Activated CD4-positive, alpha-beta memory T cell treated with anti-CD3 and anti-CD28 coated beads, Interleukin-2, amount 10 ng/mL, durations not matched to agents 7 days and 5 days (primary cell): ENCODE measurements at regions not wholly inside any gene's neighbourhood (a gene's known extent, or its start where the extent isn't known, plus 50 kb on each side); places are given as distances from the start of the nearest gene placed in this dataset.

Source experiments
- CTCF ChIA-PET: fragments of 350-600 bp; sonication (Branson Sonifier 250); formaldehyde crosslinking; loops from one replicate; lab custom pipeline; 2021; ENCODE audit warnings: antibody characterized with exemption, inconsistent platforms; lab: Charles Lee
- POLR2A ChIA-PET: fragments of 350-600 bp; sonication (Branson Sonifier 250); formaldehyde crosslinking; loops from one replicate; lab custom pipeline; 2021; ENCODE audit warnings: antibody characterized with exemption; lab: Charles Lee
- DNase-seq: peaks from one replicate; pipeline ENCODE4 v3.0.0-alpha.2; 2020
- H3K27ac Mint-ChIP-seq: one replicate; pipeline ENCODE4 v1.8.0; 2021; ENCODE audit warnings: mild to moderate bottlenecking, mixed read lengths
- H3K27me3 Mint-ChIP-seq: one replicate; pipeline ENCODE4 v1.8.0; 2021; ENCODE audit warnings: mixed read lengths
- H3K36me3 Mint-ChIP-seq: one replicate; pipeline ENCODE4 v1.8.0; 2021; ENCODE audit warnings: low read depth, mixed read lengths
- H3K4me1 Mint-ChIP-seq: one replicate; pipeline ENCODE4 v1.8.0; 2021; ENCODE audit warnings: mixed read lengths
- H3K4me3 Mint-ChIP-seq: one replicate; pipeline ENCODE4 v1.8.0; 2021; ENCODE audit warnings: mild to moderate bottlenecking, mixed read lengths
- H3K9me3 Mint-ChIP-seq: one replicate; pipeline ENCODE4 v1.8.0; 2021; ENCODE audit warnings: mixed read lengths

- POLR2A ChIA-PET = no interaction called here
- no peaks in the 10 kb centered on the region for H3K4me1 Mint-ChIP-seq
- H3K4me3 Mint-ChIP-seq = no peak overlapping the region
- no peak for DNase-seq
- H3K9me3 Mint-ChIP-seq = peaks cover 12% of the 10 kb centered on the region
- no peaks in the 10 kb centered on the region for H3K36me3 Mint-ChIP-seq
- H3K27me3 Mint-ChIP-seq = no peaks in the 10 kb centered on the region
- H3K27ac Mint-ChIP-seq = no peak overlapping the region
- CTCF ChIA-PET = no interaction called here
Measured at GRCh38 chr5:18069790-18070189, 435.5 kb downstream of the TAF11L14 start.

- H3K27ac Mint-ChIP-seq = no peak overlapping the region
- no peaks in the 10 kb centered on the region for H3K36me3 Mint-ChIP-seq
- no peaks in the 10 kb centered on the region for H3K27me3 Mint-ChIP-seq
- no peak for DNase-seq
- CTCF ChIA-PET = no interaction called here
- H3K4me1 Mint-ChIP-seq = no peaks in the 10 kb centered on the region
- peaks cover 11% of the 10 kb centered on the region for H3K9me3 Mint-ChIP-seq
- POLR2A ChIA-PET = no interaction called here
- H3K4me3 Mint-ChIP-seq = no peak overlapping the region
Measured at GRCh38 chr5:18072600-18072999, 438.3 kb downstream of the TAF11L14 start.

- Mint-ChIP-seq H3K27me3 (no peaks in the 10 kb centered on the region), H3K9me3 (peaks cover 17% of the 10 kb centered on the region), H3K36me3 (no peaks in the 10 kb centered on the region), H3K4me1 (no peaks in the 10 kb centered on the region), H3K4me3 (no peak overlapping the region), H3K27ac (no peak overlapping the region)
- DNase-seq = no peak
- ChIA-PET CTCF (no interaction called here), POLR2A (no interaction called here)
Measured at GRCh38 chr5:18074961-18075360, 440.7 kb downstream of the TAF11L14 start.

GRCh38 chr5:18078157-18078556 is 443.9 kb downstream of the TAF11L14 start:
- H3K36me3 Mint-ChIP-seq = no peaks in the 10 kb centered on the region
- POLR2A ChIA-PET = no interaction called here

GRCh38 chr5:18079831-18080230 is 445.6 kb downstream of the TAF11L14 start:
- Mint-ChIP-seq H3K36me3 (no peaks in the 10 kb centered on the region), H3K27ac (no peak overlapping the region), H3K27me3 (no peaks in the 10 kb centered on the region), H3K9me3 (peaks cover 10% of the 10 kb centered on the region), H3K4me1 (no peaks in the 10 kb centered on the region), H3K4me3 (no peak overlapping the region)
- ChIA-PET CTCF (no interaction called here), POLR2A (no interaction called here)
- no peak for DNase-seq

More at GRCh38 chr5:18078157-18078556, 443.9 kb downstream of the TAF11L14 start:
- Mint-ChIP-seq H3K4me1 (no peaks in the 10 kb centered on the region), H3K4me3 (no peak overlapping the region), H3K27ac (no peak overlapping the region), H3K9me3 (peaks cover 12% of the 10 kb centered on the region), H3K27me3 (no peaks in the 10 kb centered on the region)
- DNase-seq = no peak
- CTCF ChIA-PET = no interaction called here

GRCh38 chr5:18088020-18088579 is 453.8 kb downstream of the TAF11L14 start:
- DNase-seq = no peak
- Mint-ChIP-seq H3K27me3 (no peaks in the 10 kb centered on the region), H3K4me1 (no peaks in the 10 kb centered on the region), H3K27ac (no peak overlapping the region), H3K4me3 (no peak overlapping the region), H3K9me3 (peaks cover 3% of the 10 kb centered on the region), H3K36me3 (no peaks in the 10 kb centered on the region)
- ChIA-PET CTCF (no interaction called here), POLR2A (no interaction called here)

- ChIA-PET POLR2A (no interaction called here), CTCF (no interaction called here)
- no peaks in the 10 kb centered on the region for H3K27me3 Mint-ChIP-seq
- H3K4me3 Mint-ChIP-seq = no peak overlapping the region
- no peaks in the 10 kb centered on the region for H3K36me3 Mint-ChIP-seq
- no peak for DNase-seq
- H3K27ac Mint-ChIP-seq = no peak overlapping the region
- peaks cover 9% of the 10 kb centered on the region for H3K9me3 Mint-ChIP-seq
- H3K4me1 Mint-ChIP-seq = no peaks in the 10 kb centered on the region
Measured at GRCh38 chr5:18090177-18090576, 455.9 kb downstream of the TAF11L14 start.

GRCh38 chr5:18091142-18091541 is 456.9 kb downstream of the TAF11L14 start:
- POLR2A ChIA-PET = no interaction called here
- Mint-ChIP-seq H3K9me3 (peaks cover 9% of the 10 kb centered on the region), H3K36me3 (no peaks in the 10 kb centered on the region), H3K27me3 (no peaks in the 10 kb centered on the region), H3K4me1 (no peaks in the 10 kb centered on the region), H3K27ac (no peak overlapping the region), H3K4me3 (no peak overlapping the region)
- CTCF ChIA-PET = no interaction called here
- no peak for DNase-seq

GRCh38 chr5:18091758-18092157 is 457.5 kb downstream of the TAF11L14 start:
- no peaks in the 10 kb centered on the region for H3K36me3 Mint-ChIP-seq
- CTCF ChIA-PET = no interaction called here
- no peaks in the 10 kb centered on the region for H3K4me1 Mint-ChIP-seq
- no peak overlapping the region for H3K27ac Mint-ChIP-seq
- no peak overlapping the region for H3K4me3 Mint-ChIP-seq
- POLR2A ChIA-PET = no interaction called here
- DNase-seq = no peak
- no peaks in the 10 kb centered on the region for H3K27me3 Mint-ChIP-seq
- peaks cover 9% of the 10 kb centered on the region for H3K9me3 Mint-ChIP-seq

- DNase-seq = no peak
- H3K27me3 Mint-ChIP-seq = no peaks in the 10 kb centered on the region
- no peaks in the 10 kb centered on the region for H3K36me3 Mint-ChIP-seq
- no peak overlapping the region for H3K27ac Mint-ChIP-seq
- ChIA-PET POLR2A (no interaction called here), CTCF (no interaction called here)
- H3K4me1 Mint-ChIP-seq = no peaks in the 10 kb centered on the region
- peaks cover 9% of the 10 kb centered on the region for H3K9me3 Mint-ChIP-seq
- H3K4me3 Mint-ChIP-seq = no peak overlapping the region
Measured at GRCh38 chr5:18095061-18095460, 460.8 kb downstream of the TAF11L14 start.

GRCh38 chr5:18097817-18098216 is 463.6 kb downstream of the TAF11L14 start:
- POLR2A ChIA-PET = no interaction called here
- Mint-ChIP-seq H3K4me3 (no peak overlapping the region), H3K36me3 (no peaks in the 10 kb centered on the region), H3K9me3 (peaks cover 10% of the 10 kb centered on the region), H3K4me1 (no peaks in the 10 kb centered on the region), H3K27ac (no peak overlapping the region), H3K27me3 (no peaks in the 10 kb centered on the region)
- CTCF ChIA-PET = no interaction called here
- no peak for DNase-seq

GRCh38 chr5:18098691-18099090 is 464.4 kb downstream of the TAF11L14 start:
- Mint-ChIP-seq H3K27me3 (no peaks in the 10 kb centered on the region), H3K36me3 (no peaks in the 10 kb centered on the region), H3K27ac (no peak overlapping the region), H3K9me3 (peaks cover 8% of the 10 kb centered on the region), H3K4me1 (no peaks in the 10 kb centered on the region), H3K4me3 (no peak overlapping the region)
- DNase-seq = no peak
- ChIA-PET POLR2A (no interaction called here), CTCF (no interaction called here)

- Mint-ChIP-seq H3K4me3 (no peak overlapping the region), H3K4me1 (no peaks in the 10 kb centered on the region), H3K27ac (no peak overlapping the region), H3K27me3 (no peaks in the 10 kb centered on the region), H3K9me3 (peaks cover 8% of the 10 kb centered on the region), H3K36me3 (no peaks in the 10 kb centered on the region)
- ChIA-PET CTCF (no interaction called here), POLR2A (no interaction called here)
- no peak for DNase-seq
Measured at GRCh38 chr5:18099261-18099660, 465.0 kb downstream of the TAF11L14 start.

- no peaks in the 10 kb centered on the region for H3K36me3 Mint-ChIP-seq
- H3K9me3 Mint-ChIP-seq = peaks cover 6% of the 10 kb centered on the region
- H3K27ac Mint-ChIP-seq = no peak overlapping the region
- ChIA-PET POLR2A (no interaction called here), CTCF (no interaction called here)
- H3K4me3 Mint-ChIP-seq = no peak overlapping the region
- H3K27me3 Mint-ChIP-seq = no peaks in the 10 kb centered on the region
- no peak for DNase-seq
- no peaks in the 10 kb centered on the region for H3K4me1 Mint-ChIP-seq
Measured at GRCh38 chr5:18101532-18101931, 467.3 kb downstream of the TAF11L14 start.
